ENCODE measurements at regions not wholly inside any gene's neighbourhood (a gene's known extent, or its start where the extent isn't known, plus 50 kb on each side); places are given as distances from the start of the nearest gene placed in this dataset.

DNA sequence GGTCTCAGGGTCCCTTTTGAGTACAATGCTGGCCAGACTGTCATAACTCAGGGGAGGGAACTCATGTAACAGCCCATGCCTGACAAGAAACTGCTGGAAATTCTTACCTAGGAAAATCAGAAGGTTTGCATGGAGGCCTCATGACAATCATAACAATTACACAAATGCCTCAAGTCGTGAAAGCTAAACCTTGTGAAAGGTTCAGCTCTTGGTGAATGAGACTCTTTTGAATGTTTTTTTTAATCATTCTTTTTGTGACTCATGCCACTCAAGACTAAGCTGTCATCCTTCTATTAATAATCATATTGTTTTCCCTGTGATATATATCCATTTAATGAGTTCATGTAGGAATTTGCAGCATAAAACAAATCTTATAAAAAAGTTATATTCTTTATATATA, 61.4 kb upstream of the LEKR1 start:
- DNase-seq, result no peak
- ChIA-PET POLR2A (no interaction called here), CTCF (no interaction called here)
- Histone ChIP-seq H3K27ac (ENCODE audit: insufficient read depth in 1 of 2, low read depth in 1 of 2, low read length in 2 of 2, poor library complexity in 1 of 2, severe bottlenecking in 2 of 2) (no peak overlapping the region), H3K4me3 (ENCODE audit: control insufficient read depth in 1 of 7, extremely low read depth in 1 of 7, insufficient read depth in 4 of 7, low read depth in 2 of 7, low read length in 6 of 7) (no peak overlapping the region), H3K27me3 (replicated peaks in 2 of 5; ENCODE audit: control insufficient read depth in 4 of 5, insufficient read depth in 5 of 5, low read length in 4 of 5) (no peaks in the 10 kb centered on the region), H3K9me3 (ENCODE audit: control extremely low read depth in 1 of 5, control insufficient read depth in 4 of 5, insufficient read depth in 2 of 5, low read depth in 1 of 5, low read length in 4 of 5) (no peaks in the 10 kb centered on the region), H3K4me1 (ENCODE audit: control extremely low read depth in 1 of 4, control insufficient read depth in 4 of 4, insufficient read depth in 4 of 4, low read length in 3 of 4) (peaks cover 0 to 12% (median 5%) of the 10 kb centered on the region in 4 experiments), H3K36me3 (ENCODE audit: control insufficient read depth in 4 of 4, insufficient read depth in 4 of 4, low read length in 3 of 4) (no peaks in the 10 kb centered on the region)
- WGBS (ENCODE audit: insufficient coverage), result no CpG with 5 or more reads among the region's 1 CpG

DNA sequence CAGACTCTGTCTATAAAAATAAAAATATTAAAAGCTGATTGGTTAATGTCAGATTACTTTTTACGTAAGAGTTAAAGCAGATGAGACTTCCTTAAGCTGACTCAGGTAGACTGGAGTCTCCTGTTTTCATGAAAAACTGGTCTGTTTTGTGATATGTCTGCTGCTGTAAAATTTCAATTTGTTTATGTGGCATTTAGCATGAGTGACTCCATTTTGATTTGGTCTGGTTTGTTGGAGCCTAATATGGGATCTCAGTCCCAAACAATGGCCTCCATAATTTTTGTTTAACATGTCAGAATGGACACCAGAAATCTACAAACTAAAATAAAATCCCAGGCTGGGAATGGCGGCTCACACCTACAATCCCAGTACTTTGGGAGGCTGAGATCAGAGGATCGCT, 57.8 kb upstream of the LEKR1 start:
- CTCF ChIA-PET, result interaction anchor here (1.3 kb wide), 1 partner anchor 17 kb away, joined by 4 read pairs; no protein-coding TSS in a partner anchor
- no peaks in the 10 kb centered on the region for H3K9me3 ChIP-seq (ENCODE audit: control extremely low read depth in 1 of 5, control insufficient read depth in 4 of 5, insufficient read depth in 2 of 5, low read depth in 1 of 5, low read length in 4 of 5)
- H3K27ac ChIP-seq (ENCODE audit: insufficient read depth in 1 of 2, low read depth in 1 of 2, low read length in 2 of 2, poor library complexity in 1 of 2, severe bottlenecking in 2 of 2), result no peak overlapping the region
- 100% methylated on average over 1 of the region's 3 CpGs for WGBS (ENCODE audit: insufficient coverage)
- POLR2A ChIA-PET, result no interaction called here
- no peak for DNase-seq
- no peaks in the 10 kb centered on the region for H3K36me3 ChIP-seq (ENCODE audit: control insufficient read depth in 4 of 4, insufficient read depth in 4 of 4, low read length in 3 of 4)
- no peaks in the 10 kb centered on the region for H3K27me3 ChIP-seq (replicated peaks in 2 of 5; ENCODE audit: control insufficient read depth in 4 of 5, insufficient read depth in 5 of 5, low read length in 4 of 5)
- no peak overlapping the region for H3K4me3 ChIP-seq (ENCODE audit: control insufficient read depth in 1 of 7, extremely low read depth in 1 of 7, insufficient read depth in 4 of 7, low read depth in 2 of 7, low read length in 6 of 7)
- H3K4me1 ChIP-seq (ENCODE audit: control extremely low read depth in 1 of 4, control insufficient read depth in 4 of 4, insufficient read depth in 4 of 4, low read length in 3 of 4), result peaks cover 2 to 9% (median 7%) of the 10 kb centered on the region in 4 experiments

DNA sequence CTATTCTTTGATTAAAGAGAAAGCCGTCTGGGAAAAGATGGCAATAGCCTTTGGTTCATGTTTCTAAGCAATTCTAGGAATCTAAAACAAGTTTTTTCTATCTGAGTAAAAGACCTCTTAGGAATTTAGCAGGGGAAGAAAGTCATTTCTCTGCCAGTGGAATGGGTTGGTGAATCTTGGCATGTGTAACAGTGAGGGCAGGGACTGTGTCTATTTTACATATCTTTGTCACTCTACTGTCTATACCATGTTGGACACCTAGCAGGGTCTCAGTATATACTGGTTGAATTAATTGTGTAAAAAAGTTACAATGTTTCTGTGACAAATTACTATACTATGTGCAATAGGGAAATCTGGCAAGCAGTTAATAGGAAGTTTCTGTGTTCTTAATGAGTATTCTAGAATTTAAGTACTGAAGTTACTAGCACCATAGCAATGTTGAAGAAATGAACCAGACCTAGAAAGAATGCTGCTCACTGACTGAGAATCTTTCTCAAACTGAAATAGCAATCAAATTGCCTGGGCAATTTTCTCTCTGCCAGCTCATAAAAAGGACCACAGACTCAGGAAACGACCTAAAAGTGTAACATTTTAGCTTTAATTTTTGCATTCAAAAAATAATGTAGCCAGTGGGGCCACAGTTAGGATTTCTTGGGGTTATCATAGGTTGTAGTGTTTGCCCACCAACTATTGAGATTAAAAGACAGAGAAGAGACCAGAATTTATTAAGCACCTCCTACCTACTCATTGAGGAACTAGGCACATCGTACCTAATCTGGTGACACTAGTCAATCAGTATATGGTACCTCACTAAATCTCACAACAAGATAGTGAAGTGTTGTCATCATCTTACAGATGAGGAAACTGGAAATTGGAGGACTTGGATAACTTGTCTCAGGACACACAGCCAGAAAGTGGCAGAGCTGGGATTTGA, 56.2 kb upstream of the LEKR1 start:
- no CpG with 5 or more reads among the region's 3 CpGs for WGBS (ENCODE audit: insufficient coverage)
- Histone ChIP-seq H3K27ac (ENCODE audit: insufficient read depth in 1 of 2, low read depth in 1 of 2, low read length in 2 of 2, poor library complexity in 1 of 2, severe bottlenecking in 2 of 2) (no peak overlapping the region), H3K4me1 (ENCODE audit: control extremely low read depth in 1 of 4, control insufficient read depth in 4 of 4, insufficient read depth in 4 of 4, low read length in 3 of 4) (peaks cover 2 to 14% (median 9%) of the 10 kb centered on the region in 4 experiments), H3K27me3 (replicated peaks in 2 of 5; ENCODE audit: control insufficient read depth in 4 of 5, insufficient read depth in 5 of 5, low read length in 4 of 5) (no peaks in the 10 kb centered on the region), H3K36me3 (ENCODE audit: control insufficient read depth in 4 of 4, insufficient read depth in 4 of 4, low read length in 3 of 4) (no peaks in the 10 kb centered on the region), H3K9me3 (ENCODE audit: control extremely low read depth in 1 of 5, control insufficient read depth in 4 of 5, insufficient read depth in 2 of 5, low read depth in 1 of 5, low read length in 4 of 5) (no peaks in the 10 kb centered on the region), H3K4me3 (ENCODE audit: control insufficient read depth in 1 of 7, extremely low read depth in 1 of 7, insufficient read depth in 4 of 7, low read depth in 2 of 7, low read length in 6 of 7) (no peak overlapping the region)
- POLR2A ChIA-PET, result no interaction called here
- DNase-seq, result no peak
- CTCF ChIA-PET, result interaction anchor here (0.8 to 0.9 kb wide), 2 partner anchors 11 to 23 kb away, joined by 3 read pairs; no protein-coding TSS in a partner anchor

DNA sequence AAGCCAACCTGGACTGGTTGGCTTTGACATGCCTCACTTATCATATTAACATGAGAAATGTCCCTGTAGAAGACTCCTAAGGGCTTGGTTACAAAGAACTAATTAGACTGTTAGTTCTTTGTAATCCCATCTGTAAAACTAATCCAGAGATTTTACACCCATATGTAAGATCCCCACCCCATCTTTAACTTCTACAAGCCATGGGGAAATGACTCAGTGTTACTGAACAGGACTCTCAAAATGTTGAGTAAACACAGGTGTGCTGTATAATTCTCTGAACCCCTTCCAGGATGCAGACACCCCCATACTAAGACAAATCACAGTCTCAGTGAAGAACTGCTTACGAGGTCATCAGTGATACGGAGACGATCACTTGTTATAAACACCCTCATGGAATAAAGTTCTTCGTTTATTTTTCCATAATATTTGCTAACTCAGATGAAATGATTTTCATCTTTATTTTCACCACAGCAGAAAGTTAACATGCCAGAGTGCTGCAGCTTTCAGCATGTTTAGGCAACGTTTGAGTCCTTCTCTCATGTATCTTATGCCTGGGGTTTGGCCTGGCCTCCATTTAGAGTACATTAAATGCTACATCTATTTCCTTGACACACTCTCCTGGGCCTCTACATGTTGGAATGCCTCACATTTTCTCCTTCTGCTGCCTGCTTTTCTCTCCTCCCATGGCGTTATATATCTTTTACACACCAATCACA, 55.3 kb upstream of the LEKR1 start:
- ChIA-PET CTCF (interaction anchor here (0.8 to 0.9 kb wide), 3 partner anchors 10 to 22 kb away, joined by 3 read pairs; no protein-coding TSS in a partner anchor), POLR2A (no interaction called here)

DNA sequence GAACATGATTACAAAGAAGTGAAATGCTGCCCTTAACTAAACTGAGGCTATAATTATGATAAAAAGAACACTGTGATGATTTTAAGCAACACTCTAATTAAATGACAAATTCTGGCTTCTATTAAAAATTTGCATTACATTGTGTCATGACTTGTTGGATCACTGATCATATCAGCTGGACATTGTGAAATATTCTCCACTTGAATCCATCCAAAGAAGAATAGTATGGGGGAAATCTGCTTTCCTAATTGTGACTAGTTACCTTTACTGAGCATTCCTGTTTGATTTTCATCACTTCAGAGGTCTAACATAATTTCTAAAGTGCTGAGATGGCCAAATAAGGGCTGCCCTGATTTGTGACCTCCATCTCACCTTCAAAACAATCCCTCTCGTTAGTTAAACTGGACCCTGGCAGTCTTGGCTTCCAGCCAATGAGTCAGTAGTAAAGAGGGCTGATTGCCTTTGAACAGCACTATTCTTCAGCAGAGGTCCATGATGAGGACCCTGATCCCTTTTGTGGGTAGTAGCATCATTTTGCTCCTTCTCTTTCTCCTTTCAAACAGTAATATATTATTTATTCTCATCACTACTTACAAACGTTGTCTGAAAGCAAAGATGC, 53.5 kb upstream of the LEKR1 start:
- POLR2A ChIA-PET, result no interaction called here
- Histone ChIP-seq H3K36me3 (ENCODE audit: control insufficient read depth in 4 of 4, insufficient read depth in 4 of 4, low read length in 3 of 4) (no peaks in the 10 kb centered on the region), H3K4me3 (ENCODE audit: control insufficient read depth in 1 of 7, extremely low read depth in 1 of 7, insufficient read depth in 4 of 7, low read depth in 2 of 7, low read length in 6 of 7) (no peak overlapping the region), H3K4me1 (ENCODE audit: control extremely low read depth in 1 of 4, control insufficient read depth in 4 of 4, insufficient read depth in 4 of 4, low read length in 3 of 4) (peaks cover 11 to 30% (median 19%) of the 10 kb centered on the region in 4 experiments), H3K9me3 (ENCODE audit: control extremely low read depth in 1 of 5, control insufficient read depth in 4 of 5, insufficient read depth in 2 of 5, low read depth in 1 of 5, low read length in 4 of 5) (no peaks in the 10 kb centered on the region), H3K27ac (ENCODE audit: insufficient read depth in 1 of 2, low read depth in 1 of 2, low read length in 2 of 2, poor library complexity in 1 of 2, severe bottlenecking in 2 of 2) (no peak overlapping the region), H3K27me3 (replicated peaks in 2 of 5; ENCODE audit: control insufficient read depth in 4 of 5, insufficient read depth in 5 of 5, low read length in 4 of 5) (no peaks in the 10 kb centered on the region)
- CTCF ChIA-PET, result no interaction called here
- WGBS (ENCODE audit: insufficient coverage), result 0% methylated on average over 2 of the region's 2 CpGs
- no peak for DNase-seq

More for the DNA sequence above, 55.3 kb upstream of the LEKR1 start:
- Histone ChIP-seq H3K9me3 (ENCODE audit: control extremely low read depth in 1 of 5, control insufficient read depth in 4 of 5, insufficient read depth in 2 of 5, low read depth in 1 of 5, low read length in 4 of 5) (no peaks in the 10 kb centered on the region), H3K36me3 (ENCODE audit: control insufficient read depth in 4 of 4, insufficient read depth in 4 of 4, low read length in 3 of 4) (no peaks in the 10 kb centered on the region), H3K4me3 (ENCODE audit: control insufficient read depth in 1 of 7, extremely low read depth in 1 of 7, insufficient read depth in 4 of 7, low read depth in 2 of 7, low read length in 6 of 7) (no peak overlapping the region), H3K4me1 (ENCODE audit: control extremely low read depth in 1 of 4, control insufficient read depth in 4 of 4, insufficient read depth in 4 of 4, low read length in 3 of 4) (peaks cover 2 to 15% (median 9%) of the 10 kb centered on the region in 4 experiments), H3K27me3 (replicated peaks in 2 of 5; ENCODE audit: control insufficient read depth in 4 of 5, insufficient read depth in 5 of 5, low read length in 4 of 5) (no peaks in the 10 kb centered on the region), H3K27ac (ENCODE audit: insufficient read depth in 1 of 2, low read depth in 1 of 2, low read length in 2 of 2, poor library complexity in 1 of 2, severe bottlenecking in 2 of 2) (no peak overlapping the region)
- DNase-seq, result no peak
- WGBS (ENCODE audit: insufficient coverage), result 98% methylated on average over 6 of the region's 6 CpGs

DNA sequence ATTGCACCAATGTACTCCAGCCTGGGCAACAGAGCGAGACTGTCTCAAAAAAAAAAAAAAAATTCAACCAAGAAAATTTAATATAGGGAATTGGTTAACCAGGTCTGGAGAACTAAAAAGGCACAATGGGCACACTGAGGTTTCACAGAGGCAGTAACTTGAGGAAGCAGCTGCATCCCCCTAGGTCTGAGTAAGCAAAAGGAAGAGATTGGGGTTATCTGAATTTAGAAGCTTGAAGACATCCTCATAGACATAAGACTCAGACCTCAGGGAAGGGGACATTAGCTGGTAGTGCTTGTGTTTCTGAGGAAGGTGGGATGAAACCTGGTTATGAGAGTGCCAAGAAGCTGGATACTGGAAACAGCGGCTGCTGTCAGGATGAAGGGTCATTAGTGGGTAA, 50.1 kb upstream of the LEKR1 start:
- H3K4me1 ChIP-seq (ENCODE audit: control extremely low read depth in 1 of 4, control insufficient read depth in 4 of 4, insufficient read depth in 4 of 4, low read length in 3 of 4), result peaks cover 11 to 30% (median 19%) of the 10 kb centered on the region in 4 experiments
- H3K4me3 ChIP-seq (ENCODE audit: control insufficient read depth in 1 of 7, extremely low read depth in 1 of 7, insufficient read depth in 4 of 7, low read depth in 2 of 7, low read length in 6 of 7), result peak overlapping the region in 3 of 7 experiments; percentile 4 to 20 (median 8)
- H3K9me3 ChIP-seq (ENCODE audit: control extremely low read depth in 1 of 5, control insufficient read depth in 4 of 5, insufficient read depth in 2 of 5, low read depth in 1 of 5, low read length in 4 of 5), result no peaks in the 10 kb centered on the region
- ChIA-PET CTCF (interaction anchor here (0.6 to 1.5 kb wide), 8 partner anchors 17 to 364 kb away, joined by 3 to 4 read pairs (median 4); partner anchors contain the start of gene LEKR1), POLR2A (interaction anchor here (0.9 to 1.0 kb wide), 2 partner anchors 41 to 102 kb away, joined by 3 to 5 read pairs; partner anchors contain the start of gene TIPARP)
- no peaks in the 10 kb centered on the region for H3K27me3 ChIP-seq (replicated peaks in 2 of 5; ENCODE audit: control insufficient read depth in 4 of 5, insufficient read depth in 5 of 5, low read length in 4 of 5)
- H3K27ac ChIP-seq (ENCODE audit: insufficient read depth in 1 of 2, low read depth in 1 of 2, low read length in 2 of 2, poor library complexity in 1 of 2, severe bottlenecking in 2 of 2), result no peak overlapping the region
- 40% methylated on average over 1 of the region's 2 CpGs for WGBS (ENCODE audit: insufficient coverage)
- DNase-seq, result peak; percentile 84 to 98 (median 96)
- no peaks in the 10 kb centered on the region for H3K36me3 ChIP-seq (ENCODE audit: control insufficient read depth in 4 of 4, insufficient read depth in 4 of 4, low read length in 3 of 4)
